OCI-LY7 (cell line): ENCODE measurements at regions not wholly inside any gene's neighbourhood (a gene's known extent, or its start where the extent isn't known, plus 50 kb on each side); places are given as distances from the start of the nearest gene placed in this dataset. TPM values are rescaled to one million over a fixed set of nuclear protein-coding genes. Genes with fewer than 3 reads are reported as not detected.

Experiments
- BruUV-seq: library from RNA; stranded (reverse); fragments of 400-500 nt; replicated peaks from 2 replicates; lab custom pipeline; 2021; lab: Mats Ljungman, UMichigan
- CTCF ChIA-PET: fragments of 300-600 bp; sonication (Branson Sonifier 250); formaldehyde crosslinking; loops from one replicate; lab custom pipeline; 2022; ENCODE audit warnings: antibody characterized with exemption; ENCODE audit not compliant: unreplicated experiment; lab: Charles Lee
- POLR2A ChIA-PET: fragments of 300-600 bp; sonication (Branson Sonifier 250); formaldehyde crosslinking; loops from one replicate; lab custom pipeline; 2022; ENCODE audit warnings: antibody characterized with exemption; lab: Charles Lee
- DNase-seq: peaks from one replicate; pipeline ENCODE4 v3.0.0-alpha.2; 2015; ENCODE audit warnings: low spot score
- H2AFZ ChIP-seq: fragments of 200-600 bp; sonication (generic), shearing (Covaris generic); 2 replicates; pipeline ENCODE4 v1.6.1; 2014; ENCODE audit warnings: mild to moderate bottlenecking, antibody characterized with exemption, low read length, moderate library complexity
- H3K27ac ChIP-seq: fragments of 200-600 bp; sonication (generic); 2 replicates; pipeline ENCODE4 v1.5.1; 2014; ENCODE audit warnings: mixed run types, low read depth, mild to moderate bottlenecking, moderate library complexity, low read length, inconsistent platforms; ENCODE audit not compliant: poor library complexity, severe bottlenecking
- H3K36me3 ChIP-seq: fragments of 200-600 bp; sonication (generic); 2 replicates; pipeline ENCODE4 v1.6.1; 2014; ENCODE audit warnings: mild to moderate bottlenecking, antibody characterized with exemption, low read length, moderate library complexity, mixed read lengths; ENCODE audit not compliant: insufficient read depth
- H3K4me1 ChIP-seq: fragments of 200-600 bp; sonication (generic); 2 replicates; pipeline ENCODE4 v1.5.1; 2014; ENCODE audit warnings: mild to moderate bottlenecking, low read length; ENCODE audit not compliant: insufficient read depth, poor library complexity, severe bottlenecking
- H3K4me2 ChIP-seq: fragments of 200-600 bp; sonication (generic); 2 replicates; pipeline ENCODE4 v1.6.1; 2014; ENCODE audit warnings: mild to moderate bottlenecking, low read length
- H3K4me3 ChIP-seq: fragments of 200-600 bp; sonication (generic); 2 replicates; pipeline ENCODE4 v1.5.1; 2014; ENCODE audit warnings: mild to moderate bottlenecking, low read depth, low read length; ENCODE audit not compliant: poor library complexity, severe bottlenecking
- H3K79me2 ChIP-seq: fragments of 200-600 bp; sonication (generic); 2 replicates; pipeline ENCODE4 v1.6.1; 2016; ENCODE audit warnings: low read depth, mild to moderate bottlenecking, low read length, moderate library complexity, mixed read lengths; ENCODE audit not compliant: insufficient read depth
- H3K9me2 ChIP-seq: fragments of 200-600 bp; sonication (generic); 2 replicates; pipeline ENCODE4 v1.6.1; 2016; ENCODE audit warnings: mild to moderate bottlenecking, low read length, mixed read lengths; ENCODE audit not compliant: insufficient read depth
- H3K9me3 ChIP-seq: fragments of 200-600 bp; sonication (generic); 2 replicates; pipeline ENCODE4 v1.6.1; 2014; ENCODE audit warnings: mild to moderate bottlenecking, mixed run types, low read length, mixed read lengths
- H4K20me1 ChIP-seq: fragments of 200-600 bp; sonication (generic); 2 replicates; pipeline ENCODE4 v1.6.1; 2014; ENCODE audit warnings: mild to moderate bottlenecking, antibody characterized with exemption, low read length, moderate library complexity, mixed read lengths; ENCODE audit not compliant: insufficient read depth
- CTCF ChIP-seq: fragments of 200-600 bp; sonication (generic); conservative IDR thresholded peaks from 2 replicates; pipeline ENCODE4 v1.5.1; 2014; ENCODE audit warnings: mild to moderate bottlenecking, antibody characterized with exemption, low read length, moderate library complexity, mixed read lengths
- EZH2phosphoT487 ChIP-seq: fragments of 200-600 bp; sonication (generic); IDR thresholded peaks from 2 replicates; pipeline ENCODE4 v1.6.1; 2018; ENCODE audit warnings: low read depth, borderline replicate concordance, mild to moderate bottlenecking, mixed run types, antibody characterized with exemption, low read length, moderate library complexity, mixed read lengths
- intact Hi-C: fragments of 100-400 bp; cut with micrococcal nuclease; formaldehyde crosslinking; loops from one replicate; pipeline ENCODE4 v1.10.0; 2022; ENCODE audit not compliant: unreplicated experiment
- small RNA-seq: library from RNA; depleted of rRNA; stranded (forward); fragments of <200 nt; gene quantifications from one replicate; pipeline ENCODE3, GENCODE V24; 2014

- no peak overlapping the region for H3K4me3 ChIP-seq
- H3K9me3 ChIP-seq, result no peaks in the 10 kb centered on the region
- DNase-seq, result no peak
- H4K20me1 ChIP-seq, result no peaks in the 10 kb centered on the region
- ChIA-PET CTCF (no interaction called here), POLR2A (no interaction called here)
- no TSS peak for BruUV-seq
- H2AFZ ChIP-seq, result no peak overlapping the region
- intact Hi-C loops, result no loop called here
- TF ChIP-seq CTCF (no peak), EZH2phosphoT487 (no peak)
- H3K79me2 ChIP-seq, result no peaks in the 10 kb centered on the region
- H3K4me1 ChIP-seq, result no peaks in the 10 kb centered on the region
- no peaks in the 10 kb centered on the region for H3K9me2 ChIP-seq
- no peaks in the 10 kb centered on the region for H3K36me3 ChIP-seq
- H3K4me2 ChIP-seq, result no peak overlapping the region
- no peak overlapping the region for H3K27ac ChIP-seq
Observed at GRCh38 chr12:104815935-104816334, 142.2 kb downstream of the SLC41A2 start.

- H4K20me1 ChIP-seq, result no peaks in the 10 kb centered on the region
- H3K79me2 ChIP-seq, result no peaks in the 10 kb centered on the region
- H3K4me3 ChIP-seq, result no peak overlapping the region
- no peak overlapping the region for H3K4me2 ChIP-seq
- H3K9me3 ChIP-seq, result no peaks in the 10 kb centered on the region
- no peak overlapping the region for H3K27ac ChIP-seq
- H3K36me3 ChIP-seq, result no peaks in the 10 kb centered on the region
- H2AFZ ChIP-seq, result no peak overlapping the region
- H3K9me2 ChIP-seq, result no peaks in the 10 kb centered on the region
- intact Hi-C loops, result no loop called here
- no TSS peak for BruUV-seq
- ChIA-PET CTCF (no interaction called here), POLR2A (interaction anchor here (0.8 to 1.3 kb wide), 2 partner anchors 21 to 410 kb away, joined by 3 read pairs; no protein-coding TSS in a partner anchor)
- TF ChIP-seq EZH2phosphoT487, result no peak
- no peak for TF ChIP-seq CTCF
- peaks cover 5% of the 10 kb centered on the region for H3K4me1 ChIP-seq
- DNase-seq, result no peak
Observed at GRCh38 chr12:104814944-104815343, 143.1 kb downstream of the SLC41A2 start.

Small RNA genes in the stretch of these regions (small RNA-seq; reads per million reads assigned to genes)
- gene RF00019, result not detected
